Effector memory CD8-positive, alpha-beta T cell (primary cell): ENCODE measurements at regions not wholly inside any gene's neighbourhood (a gene's known extent, or its start where the extent isn't known, plus 50 kb on each side); places are given as distances from the start of the nearest gene placed in this dataset.

Source experiments
- ATAC-seq: fragments of 150-1000 bp; cut with Tn5 transposase; replicated peaks from 2 replicates; pipeline ENCODE4 v1.10.0; 2021; ENCODE audit warnings: mild to moderate bottlenecking, moderate library complexity
- DNase-seq, 3 experiments: peaks; one replicate each; pipeline ENCODE4 v3.0.0; 2021
- H3K27ac Mint-ChIP-seq, 2 donors: one replicate each; pipeline ENCODE4 v1.8.0; 2022; ENCODE audit warnings: mild to moderate bottlenecking in 2 of 2, mixed read lengths in 2 of 2, moderate library complexity in 2 of 2
- H3K27me3 Mint-ChIP-seq, 2 donors: one replicate each; pipeline ENCODE4 v1.8.0; 2022; ENCODE audit warnings: mixed read lengths in 2 of 2
- H3K36me3 Mint-ChIP-seq: one replicate; pipeline ENCODE4 v1.8.0; 2022; ENCODE audit warnings: mild to moderate bottlenecking, moderate library complexity, mixed read lengths; ENCODE audit not compliant: insufficient read depth
- H3K4me1 Mint-ChIP-seq, 2 donors: one replicate each; pipeline ENCODE4 v1.8.0; 2022; ENCODE audit warnings: low read depth in 2 of 2, mixed read lengths in 2 of 2
- H3K4me3 Mint-ChIP-seq, 2 donors: one replicate each; pipeline ENCODE4 v1.8.0; 2022; ENCODE audit warnings: mild to moderate bottlenecking in 2 of 2, mixed read lengths in 2 of 2, moderate library complexity in 2 of 2
- H3K9me3 Mint-ChIP-seq, 2 donors: one replicate each; pipeline ENCODE4 v1.8.0; 2022; ENCODE audit warnings: mixed read lengths in 2 of 2

DNA sequence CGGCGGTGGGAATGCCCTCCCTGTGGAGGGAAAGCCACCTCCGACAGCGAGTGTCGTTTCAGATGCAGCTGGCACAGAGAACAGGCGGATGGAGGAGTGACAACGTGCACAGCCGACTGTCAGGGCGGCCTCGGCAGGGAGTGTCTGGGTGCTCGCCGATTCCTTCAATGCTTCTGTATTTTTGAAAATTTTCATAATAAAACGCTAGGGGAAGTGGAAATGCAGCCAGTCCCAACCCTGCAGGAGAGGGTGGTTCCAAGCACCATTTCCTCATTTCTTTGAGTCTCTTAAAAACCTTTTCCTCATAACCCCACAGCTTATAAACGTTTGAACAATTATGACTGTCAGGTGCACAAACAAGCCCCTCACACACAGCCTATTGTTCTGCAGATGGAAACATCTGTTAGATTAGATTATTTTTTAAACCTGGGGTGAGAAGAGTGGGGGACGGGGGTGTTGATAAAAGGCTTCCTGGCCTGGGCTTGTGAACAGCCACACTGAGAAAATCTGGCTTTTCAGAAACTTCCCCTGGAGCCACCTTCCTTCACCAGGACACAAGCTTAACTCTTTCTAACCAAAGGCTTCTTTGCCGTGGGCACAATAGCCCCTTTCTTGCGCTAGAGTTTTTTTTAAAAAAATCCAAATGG lies 228.9 kb downstream of the ANKRD60 start:
- DNase-seq: no peak
- Mint-ChIP-seq H3K4me3 (no peak overlapping the region), H3K27ac (no peak overlapping the region), H3K36me3 (peaks cover 3% of the 10 kb centered on the region), H3K4me1 (no peaks in the 10 kb centered on the region), H3K27me3 (peaks cover 22 to 55% of the 10 kb centered on the region in 2 donors), H3K9me3 (no peaks in the 10 kb centered on the region)
- ATAC-seq: no peak

GRCh38 chr20:57998981-57999464 lies 229.4 kb downstream of the ANKRD60 start:
- DNase-seq (no peak), ATAC-seq (no peak)
- Mint-ChIP-seq H3K4me1 (no peaks in the 10 kb centered on the region), H3K27me3 (peaks cover 21 to 58% of the 10 kb centered on the region in 2 donors), H3K4me3 (no peak overlapping the region), H3K36me3 (peaks cover 3% of the 10 kb centered on the region), H3K27ac (no peak overlapping the region), H3K9me3 (no peaks in the 10 kb centered on the region)

DNA sequence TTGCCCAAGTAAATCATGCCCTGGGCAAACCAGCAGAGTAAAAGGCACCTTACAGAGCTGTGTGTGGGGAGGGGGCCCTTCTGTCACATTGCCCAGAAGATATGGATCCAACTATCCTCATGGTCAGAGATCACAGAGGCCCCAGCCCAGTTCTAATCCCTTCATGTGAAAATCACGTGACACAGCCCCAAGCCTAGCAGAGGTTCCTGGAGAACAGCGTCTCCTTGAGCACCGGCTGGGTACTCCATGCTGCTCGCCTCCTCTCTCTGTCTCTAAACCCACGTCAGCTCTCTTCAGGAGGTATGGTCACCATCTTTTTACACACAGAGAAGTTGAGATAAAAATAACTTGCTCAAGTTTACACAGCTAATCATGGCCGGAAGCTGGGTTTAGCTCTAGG lies 230.2 kb downstream of the ANKRD60 start:
- Mint-ChIP-seq H3K27ac (no peak overlapping the region), H3K4me3 (no peak overlapping the region), H3K9me3 (no peaks in the 10 kb centered on the region), H3K27me3 (peaks cover 20 to 66% of the 10 kb centered on the region in 2 donors), H3K36me3 (peaks cover 3% of the 10 kb centered on the region), H3K4me1 (no peaks in the 10 kb centered on the region)
- no peak for DNase-seq
- ATAC-seq: no peak

- Mint-ChIP-seq H3K4me1 (no peaks in the 10 kb centered on the region), H3K27me3 (peaks cover 15 to 71% of the 10 kb centered on the region in 2 donors), H3K9me3 (no peaks in the 10 kb centered on the region), H3K36me3 (peaks cover 3% of the 10 kb centered on the region), H3K4me3 (no peak overlapping the region), H3K27ac (no peak overlapping the region)
- DNase-seq (no peak), ATAC-seq (no peak)
Measured at GRCh38 chr20:57996936-57997890, 231.2 kb downstream of the ANKRD60 start.

DNA sequence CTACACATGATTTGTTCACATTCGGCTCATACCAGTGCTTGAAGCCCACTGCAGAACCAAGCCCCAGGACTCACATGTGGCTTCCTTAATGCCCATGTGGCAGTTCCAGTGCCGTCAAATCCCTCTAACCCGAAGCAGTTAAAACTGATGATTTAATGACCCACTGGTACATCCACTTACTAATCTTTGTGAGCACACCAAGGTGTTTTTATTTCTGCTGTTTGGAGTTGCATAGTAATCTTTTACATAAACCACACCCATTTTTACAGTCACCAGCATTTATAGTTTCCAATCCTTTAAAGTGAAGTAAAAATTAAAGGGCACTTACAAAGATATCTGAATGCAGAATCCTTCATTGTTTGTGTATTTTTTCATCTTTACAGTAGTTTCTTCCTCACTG lies 232.0 kb downstream of the ANKRD60 start:
- H3K27ac Mint-ChIP-seq: no peak overlapping the region
- no peaks in the 10 kb centered on the region for H3K4me1 Mint-ChIP-seq
- no peak overlapping the region for H3K4me3 Mint-ChIP-seq
- DNase-seq: no peak
- peaks cover 15 to 74% of the 10 kb centered on the region in 2 donors for H3K27me3 Mint-ChIP-seq
- H3K9me3 Mint-ChIP-seq: no peaks in the 10 kb centered on the region
- peaks cover 3% of the 10 kb centered on the region for H3K36me3 Mint-ChIP-seq
- no peak for ATAC-seq

- no peak overlapping the region for H3K4me3 Mint-ChIP-seq
Measured at GRCh38 chr20:57995381-57995977, 233.0 kb downstream of the ANKRD60 start.

DNA sequence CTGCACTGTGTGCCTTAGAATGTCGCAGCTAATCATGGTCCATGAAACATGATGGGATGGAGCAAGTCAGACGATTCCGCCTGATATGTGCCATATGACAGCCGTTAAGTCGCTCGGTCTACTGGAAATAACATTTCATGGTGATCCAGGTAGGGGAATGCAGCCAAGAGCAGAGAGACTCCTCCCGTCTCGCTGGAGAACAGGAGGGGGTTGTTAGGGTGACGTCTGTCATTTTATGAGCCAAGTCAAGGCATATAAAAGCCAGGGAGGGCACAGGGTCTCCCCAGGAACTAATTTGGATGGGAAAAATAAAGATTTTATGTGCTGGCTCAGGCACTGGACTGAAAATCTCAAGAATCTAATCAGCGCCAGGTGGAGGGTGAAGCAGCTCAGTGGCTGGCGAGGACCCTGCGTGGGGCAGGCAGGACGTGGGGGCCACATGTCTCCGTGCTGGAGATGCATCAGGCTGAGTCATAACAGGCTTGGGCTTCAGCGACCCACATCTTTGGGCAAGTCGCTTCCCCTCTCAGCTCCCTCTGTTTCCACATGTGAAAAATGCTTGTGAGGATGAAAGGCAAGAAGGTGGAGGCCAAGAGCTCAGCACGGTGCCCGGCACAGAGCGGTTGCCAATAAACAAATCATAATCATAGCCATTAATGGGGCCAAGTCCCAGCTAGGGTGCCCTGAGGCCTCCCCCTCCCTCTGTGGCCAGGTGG lies 234.6 kb downstream of the ANKRD60 start:
- Mint-ChIP-seq H3K27ac (no peak overlapping the region), H3K4me3 (no peak overlapping the region), H3K9me3 (no peaks in the 10 kb centered on the region), H3K36me3 (no peaks in the 10 kb centered on the region), H3K27me3 (peaks cover 30 to 66% of the 10 kb centered on the region in 2 donors), H3K4me1 (no peaks in the 10 kb centered on the region)
- no peak for ATAC-seq
- DNase-seq: no peak

More at GRCh38 chr20:57995381-57995977, 233.0 kb downstream of the ANKRD60 start:
- DNase-seq: no peak
- Mint-ChIP-seq H3K36me3 (no peaks in the 10 kb centered on the region), H3K4me1 (no peaks in the 10 kb centered on the region), H3K9me3 (no peaks in the 10 kb centered on the region), H3K27ac (no peak overlapping the region), H3K27me3 (peaks cover 17 to 70% of the 10 kb centered on the region in 2 donors)
- ATAC-seq: no peak

DNA sequence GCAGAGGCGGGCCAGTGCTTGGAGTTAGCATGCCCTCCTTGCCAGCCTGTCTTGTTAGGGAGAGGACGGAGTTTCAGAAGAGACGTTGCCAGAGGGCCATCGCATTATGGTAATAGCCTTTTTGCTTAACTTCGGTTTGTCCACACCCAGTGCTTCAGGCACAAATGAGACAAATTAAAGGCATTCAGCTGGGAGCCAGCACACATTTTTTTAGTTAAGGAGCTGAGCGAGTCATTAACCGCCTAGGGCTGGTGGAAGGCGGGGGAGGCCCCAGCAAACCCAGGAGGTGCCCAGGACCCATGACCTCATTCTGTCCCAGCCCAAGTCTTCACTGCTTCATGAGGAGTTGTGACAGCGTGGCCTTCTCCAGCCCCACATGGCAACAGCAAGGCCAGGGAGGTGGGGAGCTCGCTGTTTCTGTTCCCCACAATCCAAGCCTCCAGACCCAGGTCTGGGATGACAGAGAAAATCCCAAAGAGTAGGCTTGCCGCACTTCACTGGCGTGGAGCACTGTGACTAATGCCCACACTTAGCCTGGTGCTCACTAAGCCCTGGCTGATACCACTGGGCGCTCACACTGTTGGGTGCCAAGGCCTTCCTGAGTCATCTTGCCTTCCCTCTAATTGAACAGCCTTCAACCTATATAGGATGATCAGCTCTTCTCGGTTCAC lies 237.1 kb downstream of the ANKRD60 start:
- peaks cover 32 to 73% of the 10 kb centered on the region in 2 donors for H3K27me3 Mint-ChIP-seq
- H3K27ac Mint-ChIP-seq: no peak overlapping the region
- no peak for DNase-seq
- ATAC-seq: no peak
- no peaks in the 10 kb centered on the region for H3K36me3 Mint-ChIP-seq
- H3K9me3 Mint-ChIP-seq: no peaks in the 10 kb centered on the region
- H3K4me1 Mint-ChIP-seq: no peaks in the 10 kb centered on the region
- no peak overlapping the region for H3K4me3 Mint-ChIP-seq

DNA sequence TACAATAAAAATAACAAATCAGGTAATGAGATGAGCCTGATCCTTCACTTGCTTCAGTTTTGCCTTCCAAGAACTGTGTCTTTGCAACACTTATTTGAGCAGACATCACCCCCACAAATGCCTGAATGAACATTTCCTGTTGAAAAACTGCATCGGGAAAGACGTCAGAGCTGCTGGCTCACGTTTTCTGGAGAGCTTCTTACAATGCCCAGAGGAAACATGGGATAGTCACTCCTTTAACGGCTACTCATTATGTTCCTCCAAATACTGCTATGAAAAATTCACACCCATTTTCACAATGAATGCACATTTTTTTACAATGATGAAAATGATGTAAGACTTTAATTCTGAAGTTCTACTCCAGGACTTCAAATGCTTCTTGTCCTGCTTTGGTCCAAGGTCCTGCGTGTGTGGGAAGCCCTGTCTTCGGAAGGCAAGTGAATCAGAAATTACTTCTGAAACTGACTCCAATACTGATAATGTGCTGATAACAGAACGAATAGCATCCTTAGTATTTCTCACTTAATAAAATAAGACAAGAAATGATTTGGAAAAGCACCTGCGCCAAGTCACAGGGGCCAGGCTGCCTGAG lies 238.0 kb downstream of the ANKRD60 start:
- H3K9me3 Mint-ChIP-seq: no peaks in the 10 kb centered on the region
- H3K27ac Mint-ChIP-seq: no peak overlapping the region
- no peaks in the 10 kb centered on the region for H3K36me3 Mint-ChIP-seq
- H3K4me3 Mint-ChIP-seq: no peak overlapping the region
- H3K4me1 Mint-ChIP-seq: no peaks in the 10 kb centered on the region
- no peak for DNase-seq
- peaks cover 32 to 64% of the 10 kb centered on the region in 2 donors for H3K27me3 Mint-ChIP-seq
- ATAC-seq: no peak

DNA sequence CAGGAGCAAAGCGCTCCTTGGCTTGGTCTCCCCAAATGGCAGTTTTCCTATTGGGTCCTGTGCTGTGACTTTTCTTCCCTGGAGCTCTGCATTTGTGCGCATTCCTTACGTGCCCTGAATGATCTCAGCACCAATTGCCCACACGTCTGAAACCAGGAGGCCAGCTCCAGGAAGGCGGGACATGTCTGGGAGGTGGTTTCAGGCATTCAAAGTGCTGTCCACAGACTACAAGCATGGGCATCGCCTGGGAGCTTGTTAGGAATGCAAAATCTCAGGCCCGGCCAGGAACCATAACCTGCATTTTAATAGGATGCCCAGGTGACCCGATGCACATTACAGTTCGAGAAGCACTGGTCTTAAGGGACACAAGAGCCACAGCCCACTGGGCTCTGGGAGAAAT lies 239.6 kb downstream of the ANKRD60 start:
- no peaks in the 10 kb centered on the region for H3K9me3 Mint-ChIP-seq
- H3K36me3 Mint-ChIP-seq: no peaks in the 10 kb centered on the region
- no peak for DNase-seq
- no peak overlapping the region for H3K27ac Mint-ChIP-seq
- no peak overlapping the region for H3K4me3 Mint-ChIP-seq
- no peaks in the 10 kb centered on the region for H3K4me1 Mint-ChIP-seq
- H3K27me3 Mint-ChIP-seq: peaks cover 32 to 59% of the 10 kb centered on the region in 2 donors
- no peak for ATAC-seq

DNA sequence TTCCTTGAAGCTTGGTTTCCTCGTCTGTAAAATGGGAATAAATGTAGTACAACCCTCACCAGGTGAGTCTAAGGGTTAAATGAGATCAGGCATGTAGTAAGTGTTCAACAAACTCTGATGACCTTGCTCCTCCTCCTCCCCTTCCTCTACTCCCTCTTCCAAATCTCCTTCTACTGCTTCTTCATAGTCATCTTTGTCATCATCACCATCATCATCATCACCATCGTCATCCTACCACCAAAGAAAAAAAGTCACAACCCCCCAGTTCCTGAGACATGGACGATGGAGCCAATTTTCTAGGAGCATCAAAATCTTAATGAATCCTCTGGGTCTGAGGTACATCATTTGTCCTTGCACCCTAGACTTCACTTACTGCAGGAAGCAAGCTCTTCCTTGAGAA lies 240.0 kb downstream of the ANKRD60 start:
- no peaks in the 10 kb centered on the region for H3K36me3 Mint-ChIP-seq
- ATAC-seq (no peak), DNase-seq (no peak)
- no peak overlapping the region for H3K4me3 Mint-ChIP-seq
- peaks cover 32 to 56% of the 10 kb centered on the region in 2 donors for H3K27me3 Mint-ChIP-seq
- no peaks in the 10 kb centered on the region for H3K4me1 Mint-ChIP-seq
- H3K9me3 Mint-ChIP-seq: no peaks in the 10 kb centered on the region
- no peak overlapping the region for H3K27ac Mint-ChIP-seq

DNA sequence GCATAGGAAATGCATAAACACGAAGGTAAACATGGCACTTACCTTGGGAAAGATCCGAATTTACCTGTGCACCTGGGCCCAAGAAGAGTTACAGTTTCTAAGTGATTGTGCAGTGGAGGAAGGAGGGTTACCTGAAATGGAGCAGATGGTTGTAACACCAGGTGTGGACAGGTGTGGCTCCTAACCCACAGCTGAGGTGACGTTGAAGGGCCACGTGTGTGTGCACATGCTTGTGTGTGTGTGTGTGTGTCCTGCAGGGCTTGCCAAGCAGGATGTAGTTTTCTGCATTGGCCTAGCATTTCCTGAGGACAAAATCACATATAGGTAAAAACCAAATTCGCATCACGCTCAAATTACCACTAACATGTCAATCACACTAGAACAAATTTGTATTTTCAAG lies 240.8 kb downstream of the ANKRD60 start:
- Mint-ChIP-seq H3K4me3 (no peak overlapping the region), H3K4me1 (no peaks in the 10 kb centered on the region), H3K27ac (no peak overlapping the region), H3K36me3 (no peaks in the 10 kb centered on the region), H3K9me3 (no peaks in the 10 kb centered on the region), H3K27me3 (peaks cover 33 to 61% of the 10 kb centered on the region in 2 donors)
- ATAC-seq: no peak
- DNase-seq: no peak
